ENCODE measurements at regions not wholly inside any gene's neighbourhood (a gene's known extent, or its start where the extent isn't known, plus 50 kb on each side); places are given as distances from the start of the nearest gene placed in this dataset.

GRCh38 chr6:165819394-165819793 lies 156.4 kb upstream of the PDE10A start:
- H3K27me3 ChIP-seq (ENCODE audit: control insufficient read depth, insufficient read depth, low read length) = peaks cover 7% of the 10 kb centered on the region; the same call in 1 of the 2 replicates
- CTCF ChIA-PET = no interaction called here

More at GRCh38 chr6:165819394-165819793, 156.4 kb upstream of the PDE10A start:
- Histone ChIP-seq H2BK120ac (ENCODE audit: low read depth, low read length) (no peak overlapping the region), H3K4me3 (ENCODE audit: insufficient read depth, low read depth, low read length) (no peak overlapping the region), H2BK20ac (ENCODE audit: low read depth, low read length) (no peak overlapping the region), H3K36me3 (ENCODE audit: control insufficient read depth, insufficient read depth, low read length) (0 out of 2 replicates have a peak, but pooled peaks cover 2% of the 10 kb centered on the region), H4K5ac (ENCODE audit: low read depth, low read length) (no peak overlapping the region), H2AK9ac (replicated peaks; ENCODE audit: low read depth, low read length, poor library complexity) (no peak overlapping the region), H2AFZ (replicated peaks; ENCODE audit: low read length, poor library complexity) (peak overlapping the region; percentile 68), H4K20me1 (ENCODE audit: insufficient read depth, low read length) (no peaks in the 10 kb centered on the region; the same call in 1 of the 2 replicates), H3K14ac (replicated peaks; ENCODE audit: low read depth, low read length) (no peak overlapping the region), H3K27ac (ENCODE audit: insufficient read depth, low read length) (no peak overlapping the region), H3K4me2 (ENCODE audit: low read depth, low read length) (no peak overlapping the region; the same call in 1 of the 2 replicates), H3K4me1 (ENCODE audit: control insufficient read depth, insufficient read depth, low read length) (peaks cover 3% of the 10 kb centered on the region), H3K9ac (ENCODE audit: low read depth, low read length) (no peak overlapping the region), H2AK5ac (ENCODE audit: low read depth, low read length) (no peak overlapping the region), H3K56ac (ENCODE audit: extremely low read depth, insufficient read depth, low read length) (no peak overlapping the region), H3K23ac (ENCODE audit: low read depth, low read length) (no peak overlapping the region), H3K79me1 (ENCODE audit: low read depth in 1 of 2, low read length in 2 of 2) (no peaks in the 10 kb centered on the region), H2BK15ac (ENCODE audit: low read depth, low read length) (no peak overlapping the region), H3K18ac (ENCODE audit: low read depth, low read length) (no peak overlapping the region), H4K8ac (ENCODE audit: low read depth in 2 of 2, low read length in 2 of 2) (no peak overlapping the region), H3K4ac (ENCODE audit: low read depth, low read length) (no peak overlapping the region), H3K9me3 (ENCODE audit: control insufficient read depth, insufficient read depth, low read length) (no peaks in the 10 kb centered on the region), H3K9me1 (ENCODE audit: insufficient read depth, low read length) (no peaks in the 10 kb centered on the region), H2BK5ac (ENCODE audit: low read depth, low read length, poor library complexity, severe bottlenecking) (no peak overlapping the region), H4K91ac (ENCODE audit: insufficient read depth, low read depth, low read length) (no peak overlapping the region)
- DNase-seq = no peak
- ATAC-seq (ENCODE audit: low read depth) = peak; percentile 49
- intact Hi-C loops (cut with micrococcal nuclease) = no loop called here
- in situ Hi-C loops (cut with MboI; ENCODE audit: low sequenced_read_pairs) = no loop called here
- no peak for TF ChIP-seq CHD1 (IDR thresholded peaks at IDR 0.05; ENCODE audit: low read depth, low read length)
- TF ChIP-seq POLR2A (IDR thresholded peaks at IDR 0.05; ENCODE audit: low read depth, low read length) = no peak
- TF ChIP-seq, protein P1, sequence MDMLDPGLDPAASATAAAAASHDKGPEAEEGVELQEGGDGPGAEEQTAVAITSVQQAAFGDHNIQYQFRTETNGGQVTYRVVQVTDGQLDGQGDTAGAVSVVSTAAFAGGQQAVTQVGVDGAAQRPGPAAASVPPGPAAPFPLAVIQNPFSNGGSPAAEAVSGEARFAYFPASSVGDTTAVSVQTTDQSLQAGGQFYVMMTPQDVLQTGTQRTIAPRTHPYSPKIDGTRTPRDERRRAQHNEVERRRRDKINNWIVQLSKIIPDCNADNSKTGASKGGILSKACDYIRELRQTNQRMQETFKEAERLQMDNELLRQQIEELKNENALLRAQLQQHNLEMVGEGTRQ (IDR thresholded peaks at IDR 0.05; ENCODE audit: low read depth, low read length) = no peak
- TF ChIP-seq CEBPB (IDR thresholded peaks at IDR 0.05; ENCODE audit: low read depth, low read length) = no peak
- no peak for TF ChIP-seq FOS (IDR thresholded peaks at IDR 0.05; ENCODE audit: low read depth, low read length)
- no peak for TF ChIP-seq NFE2L2 (IDR thresholded peaks at IDR 0.05; ENCODE audit: low read depth, low read length)
- TF ChIP-seq MAFK (IDR thresholded peaks at IDR 0.05; ENCODE audit: low read depth, low read length) = no peak
- TF ChIP-seq, protein P2, sequence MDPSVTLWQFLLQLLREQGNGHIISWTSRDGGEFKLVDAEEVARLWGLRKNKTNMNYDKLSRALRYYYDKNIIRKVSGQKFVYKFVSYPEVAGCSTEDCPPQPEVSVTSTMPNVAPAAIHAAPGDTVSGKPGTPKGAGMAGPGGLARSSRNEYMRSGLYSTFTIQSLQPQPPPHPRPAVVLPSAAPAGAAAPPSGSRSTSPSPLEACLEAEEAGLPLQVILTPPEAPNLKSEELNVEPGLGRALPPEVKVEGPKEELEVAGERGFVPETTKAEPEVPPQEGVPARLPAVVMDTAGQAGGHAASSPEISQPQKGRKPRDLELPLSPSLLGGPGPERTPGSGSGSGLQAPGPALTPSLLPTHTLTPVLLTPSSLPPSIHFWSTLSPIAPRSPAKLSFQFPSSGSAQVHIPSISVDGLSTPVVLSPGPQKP (IDR thresholded peaks at IDR 0.05; ENCODE audit: borderline replicate concordance, low read depth, low read length) = no peak
- TF ChIP-seq SMC3 (IDR thresholded peaks at IDR 0.05; ENCODE audit: low read depth, low read length) = no peak
- no peak for TF ChIP-seq CTCF (conservative IDR thresholded peaks at IDR 0.05; ENCODE audit: low read depth, low read length)
- TF ChIP-seq RCOR1 (IDR thresholded peaks at IDR 0.05; ENCODE audit: insufficient replicate concordance, low read length) = no peak
- no peak for TF ChIP-seq BHLHE40 (IDR thresholded peaks at IDR 0.05; ENCODE audit: low read depth, low read length)
- TF ChIP-seq MXI1 (IDR thresholded peaks at IDR 0.05; ENCODE audit: borderline replicate concordance, low read depth, low read length) = no peak
- no peak for TF ChIP-seq RFX5 (IDR thresholded peaks at IDR 0.05; ENCODE audit: low read depth, low read length)
- no peak for TF ChIP-seq RAD21 (IDR thresholded peaks at IDR 0.05; ENCODE audit: low read length)
- TF ChIP-seq MAZ (IDR thresholded peaks at IDR 0.05; ENCODE audit: borderline replicate concordance, low read depth, low read length) = no peak
- dilution Hi-C loops (cut with HindIII; ENCODE audit: low sequenced_read_pairs, unreplicated experiment) = no loop called here
- POLR2A ChIA-PET (ENCODE audit: unreplicated experiment) = no interaction called here
- WGBS, 2 experiments (ENCODE audit: extremely low coverage in 2 of 2, insufficient read length in 1 of 2) = 27% methylated on average over 14 of the region's 21 CpGs; no CpG with 5 or more reads in 1 of the 2 experiments
- no TSS peak for BruUV-seq (replicated peaks)
